Hepatocyte (in vitro differentiated cells): ENCODE measurements at regions not wholly inside any gene's neighbourhood (a gene's known extent, or its start where the extent isn't known, plus 50 kb on each side); places are given as distances from the start of the nearest gene placed in this dataset.

Source experiments
- DNase-seq: peaks from one replicate; pipeline ENCODE4 v3.0.0-alpha.2; 2016; ENCODE audit warnings: low spot score
- H2AFZ ChIP-seq: fragments of 200-600 bp; sonication (generic); 2 replicates; pipeline ENCODE4 v1.6.0; 2016; ENCODE audit warnings: antibody characterized with exemption, mild to moderate bottlenecking
- H3K27ac ChIP-seq: fragments of 200-600 bp; sonication (generic); 2 replicates; pipeline ENCODE4 v1.5.1; 2016; ENCODE audit warnings: mild to moderate bottlenecking
- H3K27me3 ChIP-seq: fragments of 200-600 bp; sonication (generic); 2 replicates; pipeline ENCODE4 v1.6.1; 2016
- H3K36me3 ChIP-seq: fragments of 200-600 bp; sonication (generic); replicated peaks from 2 replicates; pipeline ENCODE4 v1.5.1; 2016; ENCODE audit warnings: low read depth; ENCODE audit not compliant: insufficient read depth
- H3K4me1 ChIP-seq: fragments of 200-600 bp; sonication (generic); 2 replicates; pipeline ENCODE4 v1.5.1; 2016; ENCODE audit warnings: mild to moderate bottlenecking, moderate library complexity; ENCODE audit not compliant: insufficient read depth
- H3K4me2 ChIP-seq: fragments of 200-600 bp; sonication (generic); 2 replicates; pipeline ENCODE4 v1.6.0; 2016
- H3K4me3 ChIP-seq: fragments of 200-600 bp; sonication (generic); 2 replicates; pipeline ENCODE4 v1.5.1; 2016; ENCODE audit warnings: mild to moderate bottlenecking
- H3K79me2 ChIP-seq: fragments of 200-600 bp; sonication (generic); 2 replicates; pipeline ENCODE4 v1.6.0; 2017; ENCODE audit warnings: mild to moderate bottlenecking
- H3K9me2 ChIP-seq: fragments of 200-600 bp; sonication (generic); replicated peaks from 2 replicates; pipeline ENCODE4 v1.6.0; 2017; ENCODE audit warnings: mild to moderate bottlenecking; ENCODE audit not compliant: insufficient read depth
- H3K9me3 ChIP-seq: fragments of 200-600 bp; sonication (generic); 2 replicates; pipeline ENCODE4 v1.5.1; 2016; ENCODE audit warnings: low read depth, mild to moderate bottlenecking
- H4K20me1 ChIP-seq: fragments of 200-600 bp; sonication (generic); 2 replicates; pipeline ENCODE4 v1.6.0; 2016; ENCODE audit warnings: mild to moderate bottlenecking; ENCODE audit not compliant: insufficient read depth, poor library complexity, severe bottlenecking
- EZH2 ChIP-seq: fragments of 200-600 bp; sonication (generic); IDR thresholded peaks from 2 replicates; pipeline ENCODE4 v1.6.1; 2016; ENCODE audit warnings: antibody characterized with exemption, mild to moderate bottlenecking, borderline replicate concordance
- EZH2phosphoT487 ChIP-seq: fragments of 200-600 bp; sonication (generic); IDR thresholded peaks from one replicate; pipeline ENCODE4 v1.6.1; 2018; ENCODE audit warnings: antibody characterized with exemption, mild to moderate bottlenecking, low read depth, moderate library complexity; ENCODE audit not compliant: unreplicated experiment, severe bottlenecking
- WGBS: methylation state at CpG from one replicate; pipeline ENCODE4 v1.1.6; 2016; ENCODE audit warnings: low lambda C conversion rate; ENCODE audit errors: missing lambda C conversion rate; 5-methylcytosine and 5-hydroxymethylcytosine counted together
- TF ChIP-seq, protein P1 (sequence below): fragments of 200-600 bp; sonication (generic); IDR thresholded peaks from 2 replicates; pipeline ENCODE4 v1.5.1; 2016; ENCODE audit warnings: antibody characterized with exemption, mild to moderate bottlenecking; ENCODE audit not compliant: poor library complexity

DNA sequence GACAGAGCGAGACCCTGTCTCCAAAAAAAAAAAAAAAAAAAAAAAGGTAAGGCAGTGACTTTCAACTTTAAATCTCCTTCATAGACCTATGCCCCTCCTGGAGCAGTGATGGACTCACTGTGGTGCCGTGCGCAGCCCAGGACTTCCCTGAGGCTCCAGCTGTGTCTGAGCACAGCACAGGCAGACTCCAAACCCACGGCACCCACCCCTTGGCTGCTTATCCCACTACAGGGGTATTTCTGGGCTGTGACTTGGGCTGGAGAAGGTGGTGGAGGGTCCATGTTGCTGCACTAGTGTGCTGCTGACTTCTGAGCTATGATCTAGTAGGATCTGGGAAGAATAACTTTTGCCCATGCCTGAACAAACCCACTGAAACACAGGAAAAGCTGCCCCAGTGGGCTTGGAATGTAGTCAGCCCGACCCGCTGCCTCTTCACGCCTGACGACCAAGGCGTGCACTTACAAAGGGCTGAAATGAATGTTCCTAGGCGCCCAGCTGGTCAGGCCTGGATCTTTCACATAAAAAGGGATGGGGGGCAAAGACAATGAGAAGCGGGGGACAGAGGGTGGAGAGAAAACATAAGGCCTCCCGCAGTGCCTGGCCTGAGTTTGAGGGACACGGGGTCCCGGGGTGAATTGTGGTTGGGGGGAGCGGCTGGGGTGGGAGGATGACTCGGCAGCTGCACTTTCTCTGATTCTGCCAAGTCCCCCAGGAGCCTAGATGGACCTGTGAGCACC, 83.0 kb downstream of the IRF8 start:
- Histone ChIP-seq H3K4me2 (no peak overlapping the region), H3K79me2 (no peaks in the 10 kb centered on the region), H3K36me3 (no peaks in the 10 kb centered on the region), H3K9me3 (no peaks in the 10 kb centered on the region), H3K4me3 (no peak overlapping the region), H2AFZ (no peak overlapping the region), H3K4me1 (peaks cover 10% of the 10 kb centered on the region), H4K20me1 (no peaks in the 10 kb centered on the region), H3K27me3 (no peaks in the 10 kb centered on the region), H3K27ac (no peak overlapping the region), H3K9me2 (no peaks in the 10 kb centered on the region)
- no peak for DNase-seq
- 94% methylated on average over 16 of the region's 16 CpGs for WGBS
- TF ChIP-seq EZH2phosphoT487 (no peak), EZH2 (no peak)
- TF ChIP-seq, protein P1, sequence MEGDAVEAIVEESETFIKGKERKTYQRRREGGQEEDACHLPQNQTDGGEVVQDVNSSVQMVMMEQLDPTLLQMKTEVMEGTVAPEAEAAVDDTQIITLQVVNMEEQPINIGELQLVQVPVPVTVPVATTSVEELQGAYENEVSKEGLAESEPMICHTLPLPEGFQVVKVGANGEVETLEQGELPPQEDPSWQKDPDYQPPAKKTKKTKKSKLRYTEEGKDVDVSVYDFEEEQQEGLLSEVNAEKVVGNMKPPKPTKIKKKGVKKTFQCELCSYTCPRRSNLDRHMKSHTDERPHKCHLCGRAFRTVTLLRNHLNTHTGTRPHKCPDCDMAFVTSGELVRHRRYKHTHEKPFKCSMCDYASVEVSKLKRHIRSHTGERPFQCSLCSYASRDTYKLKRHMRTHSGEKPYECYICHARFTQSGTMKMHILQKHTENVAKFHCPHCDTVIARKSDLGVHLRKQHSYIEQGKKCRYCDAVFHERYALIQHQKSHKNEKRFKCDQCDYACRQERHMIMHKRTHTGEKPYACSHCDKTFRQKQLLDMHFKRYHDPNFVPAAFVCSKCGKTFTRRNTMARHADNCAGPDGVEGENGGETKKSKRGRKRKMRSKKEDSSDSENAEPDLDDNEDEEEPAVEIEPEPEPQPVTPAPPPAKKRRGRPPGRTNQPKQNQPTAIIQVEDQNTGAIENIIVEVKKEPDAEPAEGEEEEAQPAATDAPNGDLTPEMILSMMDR, result no peak

DNA sequence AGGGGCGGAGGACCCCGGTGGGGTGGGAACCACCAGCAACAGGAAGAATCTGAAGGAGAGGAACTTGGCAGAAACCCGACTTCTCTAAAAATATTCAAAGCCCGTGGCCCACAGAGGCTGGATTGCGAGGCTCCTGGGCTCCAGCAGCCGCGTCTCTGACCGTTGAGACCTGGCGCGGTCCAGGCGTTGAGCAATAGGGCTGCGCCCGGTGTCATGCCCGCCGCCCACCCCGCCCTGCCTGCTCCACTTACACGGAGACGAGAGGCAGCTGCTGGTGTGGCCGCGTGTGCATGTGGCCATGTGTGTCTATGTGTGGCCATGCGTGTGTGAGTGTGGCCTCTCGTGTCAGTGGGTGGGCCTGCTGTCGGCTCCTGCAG, 83.6 kb downstream of the IRF8 start:
- TF ChIP-seq, protein P1, result no peak
- no peak for TF ChIP-seq EZH2
- TF ChIP-seq EZH2phosphoT487, result no peak
- Histone ChIP-seq H3K27ac (no peak overlapping the region), H3K9me3 (no peaks in the 10 kb centered on the region), H3K4me2 (no peak overlapping the region), H4K20me1 (no peaks in the 10 kb centered on the region), H3K4me3 (no peak overlapping the region), H3K27me3 (no peaks in the 10 kb centered on the region), H3K4me1 (peaks cover 15% of the 10 kb centered on the region), H3K79me2 (no peaks in the 10 kb centered on the region), H3K9me2 (no peaks in the 10 kb centered on the region), H2AFZ (no peak overlapping the region), H3K36me3 (no peaks in the 10 kb centered on the region)
- WGBS, result 93% methylated on average over 21 of the region's 23 CpGs
- DNase-seq, result no peak

DNA sequence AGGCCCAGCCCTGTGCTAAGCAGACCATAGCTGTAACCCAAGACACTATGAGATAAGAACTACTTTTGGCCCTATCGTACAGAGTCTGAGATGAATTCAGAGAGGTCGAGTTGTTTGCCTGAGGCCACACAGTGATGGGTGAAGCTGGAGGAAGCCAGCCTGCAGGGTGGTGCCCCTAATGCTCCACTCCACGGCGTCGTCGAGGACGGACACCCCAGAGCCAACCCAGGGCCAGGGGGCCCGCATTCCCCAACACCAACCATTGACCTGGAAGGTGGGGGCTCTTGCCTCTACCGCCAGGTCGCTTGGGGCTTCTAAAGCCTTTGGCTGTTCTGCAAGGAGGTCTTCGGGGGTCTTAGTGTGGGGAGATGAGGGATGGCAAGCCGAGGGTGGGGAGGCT, 84.1 kb downstream of the IRF8 start:
- Histone ChIP-seq H3K9me3 (no peaks in the 10 kb centered on the region), H3K27ac (no peak overlapping the region), H3K27me3 (no peaks in the 10 kb centered on the region), H4K20me1 (no peaks in the 10 kb centered on the region), H2AFZ (no peak overlapping the region), H3K9me2 (no peaks in the 10 kb centered on the region), H3K36me3 (no peaks in the 10 kb centered on the region), H3K4me2 (no peak overlapping the region), H3K79me2 (no peaks in the 10 kb centered on the region), H3K4me1 (peaks cover 15% of the 10 kb centered on the region), H3K4me3 (no peak overlapping the region)
- TF ChIP-seq, protein P1, result no peak
- TF ChIP-seq EZH2phosphoT487 (no peak), EZH2 (no peak)
- no peak for DNase-seq
- WGBS, result 92% methylated on average over 12 of the region's 12 CpGs
